ENCODE measurements at regions not wholly inside any gene's neighbourhood (a gene's known extent, or its start where the extent isn't known, plus 50 kb on each side); places are given as distances from the start of the nearest gene placed in this dataset.
"Not testable (repeated sequence)": the region's sequence is repeated elsewhere in the genome, so short reads cannot be mapped to it uniquely, and the experiment has no call there.

DNA sequence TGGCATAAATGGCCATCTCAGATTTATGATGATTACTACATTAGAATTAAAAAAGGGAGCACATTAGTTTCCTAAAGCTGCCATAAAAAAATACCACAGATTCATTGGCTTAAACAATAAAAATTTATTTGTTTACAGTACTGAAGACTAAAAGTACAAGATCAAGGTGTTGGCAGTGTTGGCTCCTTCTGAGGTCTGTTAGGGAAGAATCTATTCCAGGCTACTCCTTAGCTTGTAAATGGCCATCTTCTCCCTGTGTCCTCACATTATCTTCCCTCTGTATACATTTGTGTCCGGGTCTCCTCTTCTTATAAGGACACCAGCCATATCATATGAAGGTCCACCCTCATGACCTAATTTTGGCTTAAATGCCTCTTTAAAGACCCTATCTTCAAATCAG, 341.0 kb downstream of the SLC7A11 start:
- no peaks in the 10 kb centered on the region for H3K27me3 ChIP-seq
- H3K4me1 ChIP-seq: no peaks in the 10 kb centered on the region
- H3K4me3 ChIP-seq: no peak overlapping the region
- H3K27ac ChIP-seq: no peak overlapping the region
- 97% methylated on average over 1 of the region's 1 CpG for WGBS
- no peaks in the 10 kb centered on the region for H3K36me3 ChIP-seq
- DNase-seq (ENCODE audit: low spot score in 2 of 2): no peak
- no peaks in the 10 kb centered on the region for H3K9me3 ChIP-seq
- TF ChIP-seq POLR2A (IDR thresholded peaks at IDR 0.05) (no peak), EP300 (IDR thresholded peaks at IDR 0.05) (no peak), POLR2AphosphoS5 (IDR thresholded peaks at IDR 0.05) (no peak)
- TF ChIP-seq, protein P1, sequence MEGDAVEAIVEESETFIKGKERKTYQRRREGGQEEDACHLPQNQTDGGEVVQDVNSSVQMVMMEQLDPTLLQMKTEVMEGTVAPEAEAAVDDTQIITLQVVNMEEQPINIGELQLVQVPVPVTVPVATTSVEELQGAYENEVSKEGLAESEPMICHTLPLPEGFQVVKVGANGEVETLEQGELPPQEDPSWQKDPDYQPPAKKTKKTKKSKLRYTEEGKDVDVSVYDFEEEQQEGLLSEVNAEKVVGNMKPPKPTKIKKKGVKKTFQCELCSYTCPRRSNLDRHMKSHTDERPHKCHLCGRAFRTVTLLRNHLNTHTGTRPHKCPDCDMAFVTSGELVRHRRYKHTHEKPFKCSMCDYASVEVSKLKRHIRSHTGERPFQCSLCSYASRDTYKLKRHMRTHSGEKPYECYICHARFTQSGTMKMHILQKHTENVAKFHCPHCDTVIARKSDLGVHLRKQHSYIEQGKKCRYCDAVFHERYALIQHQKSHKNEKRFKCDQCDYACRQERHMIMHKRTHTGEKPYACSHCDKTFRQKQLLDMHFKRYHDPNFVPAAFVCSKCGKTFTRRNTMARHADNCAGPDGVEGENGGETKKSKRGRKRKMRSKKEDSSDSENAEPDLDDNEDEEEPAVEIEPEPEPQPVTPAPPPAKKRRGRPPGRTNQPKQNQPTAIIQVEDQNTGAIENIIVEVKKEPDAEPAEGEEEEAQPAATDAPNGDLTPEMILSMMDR (IDR thresholded peaks at IDR 0.05): no peak

DNA sequence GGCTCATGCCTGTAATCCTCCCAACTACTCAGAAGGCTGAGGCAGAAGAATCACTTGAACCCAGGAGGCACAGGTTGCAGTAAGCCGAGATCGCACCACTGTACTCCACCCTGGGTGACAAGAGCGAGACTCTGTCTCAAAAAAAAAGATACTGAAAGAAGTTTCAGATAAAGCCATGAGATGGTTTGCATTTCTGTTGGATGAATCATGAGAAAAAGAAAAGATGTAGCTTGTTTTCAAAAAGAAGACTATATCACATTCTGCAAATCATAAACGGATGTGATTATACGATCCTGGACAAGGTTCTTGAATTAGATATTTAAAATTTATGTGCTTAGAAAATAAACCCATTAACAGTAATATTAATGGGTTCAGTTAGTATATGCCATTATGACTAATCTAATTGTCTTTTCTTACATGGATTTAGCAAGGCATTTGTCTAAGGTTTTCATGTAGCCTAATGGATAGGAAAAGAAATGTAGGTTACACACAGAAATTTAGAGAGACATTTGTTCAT, 345.9 kb downstream of the SLC7A11 start:
- H3K27me3 ChIP-seq: no peaks in the 10 kb centered on the region
- no peaks in the 10 kb centered on the region for H3K4me1 ChIP-seq
- no peaks in the 10 kb centered on the region for H3K9me3 ChIP-seq
- H3K4me3 ChIP-seq: no peak overlapping the region
- H3K36me3 ChIP-seq: no peaks in the 10 kb centered on the region
- TF ChIP-seq, protein P1 (IDR thresholded peaks at IDR 0.05): no peak
- TF ChIP-seq EP300 (IDR thresholded peaks at IDR 0.05): no peak
- no peak for TF ChIP-seq POLR2A (IDR thresholded peaks at IDR 0.05)
- TF ChIP-seq POLR2AphosphoS5 (IDR thresholded peaks at IDR 0.05): no peak
- no peak for DNase-seq (ENCODE audit: low spot score in 2 of 2)
- 72% methylated on average over 5 of the region's 5 CpGs for WGBS
- no peak overlapping the region for H3K27ac ChIP-seq

DNA sequence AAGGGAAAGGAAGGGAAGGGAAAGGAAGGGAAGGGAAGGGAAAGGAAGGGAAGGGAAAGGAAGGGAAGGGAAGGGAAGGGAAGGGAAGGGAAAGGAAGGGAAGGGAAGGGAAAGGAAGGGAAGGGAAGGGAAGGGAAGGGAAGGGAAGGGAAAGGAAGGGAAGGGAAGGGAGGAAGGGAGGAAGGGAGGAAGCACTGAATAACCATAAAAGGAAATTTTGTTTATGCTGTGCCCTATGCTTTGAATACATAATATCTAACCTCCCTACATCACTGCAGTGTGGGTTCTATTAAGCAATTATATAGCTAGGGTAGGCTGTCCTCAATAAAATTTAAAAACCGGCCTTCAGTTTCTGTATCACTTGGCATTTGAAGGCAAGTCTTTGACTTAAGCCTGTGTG, 346.6 kb downstream of the SLC7A11 start:
- not testable (repeated sequence) for H3K36me3 ChIP-seq; H3K27ac ChIP-seq; H3K9me3 ChIP-seq; H3K4me1 ChIP-seq; DNase-seq (ENCODE audit: low spot score in 2 of 2); H3K27me3 ChIP-seq; H3K4me3 ChIP-seq
- 100% methylated on average over 1 of the region's 1 CpG for WGBS

DNA sequence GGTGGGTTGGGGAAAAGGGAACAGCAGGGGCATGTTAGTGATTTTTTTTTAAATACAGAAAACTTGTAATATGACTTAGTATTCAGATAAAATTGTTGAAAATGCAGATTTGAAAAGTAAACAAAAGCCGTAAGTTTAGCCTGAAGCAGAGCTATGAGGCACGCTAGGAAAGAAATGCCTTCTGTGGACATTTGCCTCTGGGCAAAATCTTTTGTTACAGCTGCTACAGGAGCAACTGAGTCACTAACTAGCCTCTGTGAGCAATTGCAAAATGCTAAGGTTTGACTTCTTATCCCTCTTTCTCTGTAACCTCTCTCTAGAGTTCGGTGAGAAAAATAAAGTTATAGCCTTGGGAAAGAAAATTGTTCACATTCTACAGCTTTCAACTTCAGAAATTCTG, 350.0 kb downstream of the SLC7A11 start:
- H3K4me1 ChIP-seq: no peaks in the 10 kb centered on the region
- WGBS: 77% methylated on average over 3 of the region's 3 CpGs
- no peaks in the 10 kb centered on the region for H3K36me3 ChIP-seq
- DNase-seq (ENCODE audit: low spot score in 2 of 2): no peak
- no peaks in the 10 kb centered on the region for H3K27me3 ChIP-seq
- TF ChIP-seq POLR2A (IDR thresholded peaks at IDR 0.05) (no peak), POLR2AphosphoS5 (IDR thresholded peaks at IDR 0.05) (no peak), EP300 (IDR thresholded peaks at IDR 0.05) (no peak)
- TF ChIP-seq, protein P1 (IDR thresholded peaks at IDR 0.05): no peak
- no peak overlapping the region for H3K27ac ChIP-seq
- H3K9me3 ChIP-seq: no peaks in the 10 kb centered on the region
- no peak overlapping the region for H3K4me3 ChIP-seq

DNA sequence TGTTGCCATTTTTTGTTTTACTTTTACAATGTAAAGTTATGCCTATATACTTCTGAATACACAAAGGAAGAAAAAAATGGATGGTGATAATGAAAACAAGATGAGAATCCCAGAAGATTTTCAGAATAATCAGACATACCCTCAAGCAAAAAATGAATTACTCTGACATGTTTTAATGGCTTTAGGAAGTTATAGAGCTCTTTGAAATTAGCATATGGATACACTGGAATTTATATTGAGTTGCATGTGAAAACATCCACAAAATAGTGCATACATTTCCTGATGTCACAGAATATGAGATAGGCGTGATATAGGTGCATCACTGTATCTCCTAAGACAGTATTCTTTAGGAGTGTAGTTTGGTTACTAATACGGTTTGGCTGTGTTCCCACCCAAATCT, 351.3 kb downstream of the SLC7A11 start:
- Histone ChIP-seq H3K36me3 (no peaks in the 10 kb centered on the region), H3K27ac (no peak overlapping the region), H3K4me1 (no peaks in the 10 kb centered on the region), H3K27me3 (no peaks in the 10 kb centered on the region), H3K9me3 (no peaks in the 10 kb centered on the region), H3K4me3 (no peak overlapping the region)
- 92% methylated on average over 2 of the region's 2 CpGs for WGBS
- DNase-seq (ENCODE audit: low spot score in 2 of 2): no peak
- TF ChIP-seq EP300 (IDR thresholded peaks at IDR 0.05) (no peak), POLR2A (IDR thresholded peaks at IDR 0.05) (no peak), POLR2AphosphoS5 (IDR thresholded peaks at IDR 0.05) (no peak)
- TF ChIP-seq, protein P1 (IDR thresholded peaks at IDR 0.05): no peak

DNA sequence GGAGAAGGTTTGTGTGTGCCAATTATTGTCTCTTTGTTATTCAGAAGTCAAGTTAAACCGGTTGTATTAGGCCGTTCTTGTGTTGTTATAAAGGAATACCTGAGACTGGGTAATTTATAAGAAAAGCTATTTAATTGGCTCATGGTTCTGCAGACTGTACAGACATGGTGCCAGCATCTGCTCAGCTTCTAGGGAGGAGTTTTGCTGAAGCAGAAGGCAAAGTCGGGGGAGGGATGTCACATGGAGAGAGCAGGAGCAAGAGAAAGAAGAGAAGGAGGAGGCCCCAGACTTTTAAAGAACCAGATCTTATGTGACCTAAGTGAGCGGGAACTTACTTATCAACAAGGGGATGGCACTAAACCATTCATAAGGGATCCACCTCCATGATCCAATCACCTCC, 349.3 kb upstream of the PCDH18 start:
- DNase-seq (ENCODE audit: low spot score in 2 of 2): no peak
- peaks cover 5% of the 10 kb centered on the region for H3K9me3 ChIP-seq
- no peak overlapping the region for H3K4me3 ChIP-seq
- WGBS: 49% methylated on average over 4 of the region's 4 CpGs
- no peaks in the 10 kb centered on the region for H3K36me3 ChIP-seq
- peaks cover 4% of the 10 kb centered on the region for H3K4me1 ChIP-seq
- no peaks in the 10 kb centered on the region for H3K27me3 ChIP-seq
- no peak for TF ChIP-seq POLR2AphosphoS5 (IDR thresholded peaks at IDR 0.05)
- TF ChIP-seq POLR2A (IDR thresholded peaks at IDR 0.05): no peak
- TF ChIP-seq, protein P1 (IDR thresholded peaks at IDR 0.05): no peak
- TF ChIP-seq EP300 (IDR thresholded peaks at IDR 0.05): no peak
- no peak overlapping the region for H3K27ac ChIP-seq

DNA sequence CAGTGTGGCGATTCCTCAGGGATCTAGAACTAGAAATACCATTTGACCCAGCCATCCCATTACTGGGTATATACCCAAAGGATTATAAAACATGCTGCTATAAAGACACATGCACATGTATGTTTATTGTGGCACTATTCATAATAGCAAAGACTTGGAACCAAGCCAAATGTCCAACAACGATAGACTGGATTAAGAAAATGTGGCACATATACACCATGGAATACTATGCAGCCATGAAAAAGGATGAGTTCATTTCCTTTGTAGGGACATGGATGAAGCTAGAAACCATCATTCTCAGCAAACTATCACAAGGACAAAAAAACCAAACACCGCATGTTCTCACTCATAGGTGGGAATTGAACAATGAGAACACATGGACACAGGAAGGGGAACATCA, 335.8 kb upstream of the PCDH18 start:
- not testable (repeated sequence) for H3K27me3 ChIP-seq; H3K4me1 ChIP-seq; H3K4me3 ChIP-seq; H3K9me3 ChIP-seq; H3K36me3 ChIP-seq; H3K27ac ChIP-seq; DNase-seq (ENCODE audit: low spot score in 2 of 2)
- 85% methylated on average over 2 of the region's 3 CpGs for WGBS

All from suprapubic skin (tissue), 4 donors.